ENCODE measurements at regions not wholly inside any gene's neighbourhood (a gene's known extent, or its start where the extent isn't known, plus 50 kb on each side); places are given as distances from the start of the nearest gene placed in this dataset.

DNA sequence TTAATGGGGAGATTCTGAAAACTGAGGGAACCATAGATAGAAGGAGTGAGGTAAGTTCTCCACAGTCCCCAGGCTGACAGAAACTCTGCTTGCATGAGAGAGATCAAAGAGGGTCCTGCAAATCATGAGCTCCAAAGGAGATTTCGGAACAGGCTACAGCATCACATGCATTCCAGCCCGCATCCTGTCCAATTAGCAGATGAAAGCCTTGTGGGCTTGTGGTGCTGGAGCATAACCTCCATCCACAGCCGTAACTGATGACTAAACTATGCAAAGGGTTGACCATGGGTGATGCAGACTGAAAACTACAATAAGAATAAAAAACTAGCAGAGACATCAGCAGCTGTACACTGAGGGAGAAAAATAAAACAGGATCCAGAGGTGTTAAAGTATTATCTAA is 654.5 kb downstream of the TLL1 start:
- DNase-seq (ENCODE audit: low read depth in 1 of 2, low spot score in 2 of 2) (no peak), FAIRE-seq (no peak)
- Histone ChIP-seq H3K27me3 (replicated peaks in 1 of 4; ENCODE audit: control insufficient read depth in 3 of 4, extremely low read depth in 1 of 4, insufficient read depth in 3 of 4, low read length in 3 of 4) (no peaks in the 10 kb centered on the region), H3K56ac (replicated peaks; ENCODE audit: insufficient read length, low read depth, low read length) (no peak overlapping the region), H3K4ac (replicated peaks; ENCODE audit: insufficient read length, low read depth, low read length) (peak overlapping the region; percentile 36), H3K9ac (replicated peaks in 1 of 4; ENCODE audit: extremely low read depth in 1 of 4, low read depth in 3 of 4, low read length in 3 of 4) (no peak overlapping the region), H2BK20ac (ENCODE audit: low read length) (no peak overlapping the region; the same call in 1 of the 2 replicates), H3K9me3 (ENCODE audit: insufficient read depth in 2 of 2, low read depth in 1 of 2, low read length in 1 of 2) (no peaks in the 10 kb centered on the region), H3K36me3 (ENCODE audit: control insufficient read depth in 2 of 4, insufficient read depth in 4 of 4, low read length in 3 of 4) (no peaks in the 10 kb centered on the region), H4K5ac (ENCODE audit: insufficient read length, low read depth, low read length) (no peak overlapping the region), H4K20me1 (replicated peaks in 1 of 2; ENCODE audit: control insufficient read depth in 1 of 2, insufficient read depth in 2 of 2, low read length in 2 of 2) (no peaks in the 10 kb centered on the region), H3K79me1 (ENCODE audit: low read depth, low read length) (no peaks in the 10 kb centered on the region), H2BK15ac (ENCODE audit: low read length) (no peak overlapping the region), H3K4me1 (replicated peaks in 1 of 4; ENCODE audit: control insufficient read depth in 3 of 4, insufficient read depth in 4 of 4, low read length in 3 of 4) (peaks cover 0 to 7% (median 1%) of the 10 kb centered on the region in 4 experiments; a peak in 1 of 7 replicates), H2BK12ac (ENCODE audit: low read depth, low read length) (no peak overlapping the region), H3K14ac (ENCODE audit: insufficient read length) (no peak overlapping the region), H3K23me2 (ENCODE audit: low read depth, low read length) (no peaks in the 10 kb centered on the region), H4K91ac (replicated peaks; ENCODE audit: insufficient read length, low read length) (no peak overlapping the region), H3K18ac (ENCODE audit: extremely low read depth, low read length) (0 out of 2 replicates have a peak overlapping the region, but pooled peaks have one; percentile 14), H3K4me3 (ENCODE audit: extremely low read depth in 1 of 4, insufficient read depth in 2 of 4, low read depth in 3 of 4, low read length in 4 of 4) (no peak overlapping the region), H2AK5ac (ENCODE audit: low read depth, low read length) (no peak overlapping the region), H3K27ac (ENCODE audit: low read depth, low read length) (no peak overlapping the region), H2BK120ac (replicated peaks; ENCODE audit: low read depth, low read length) (no peak overlapping the region), H3K4me2 (ENCODE audit: insufficient read depth in 1 of 2, low read depth in 2 of 2, low read length in 2 of 2) (no peak overlapping the region), H3K23ac (ENCODE audit: insufficient read length) (no peak overlapping the region), H4K8ac (ENCODE audit: extremely low read depth, insufficient read depth, low read length) (no peak overlapping the region), H2BK5ac (ENCODE audit: low read depth, low read length) (peak overlapping the region; percentile 57; the same call in 1 of the 2 replicates), H3K79me2 (ENCODE audit: control insufficient read depth in 1 of 2, insufficient read depth in 2 of 2, low read length in 2 of 2) (no peaks in the 10 kb centered on the region), H2AFZ (ENCODE audit: low read length) (no peak overlapping the region; the same call in 1 of the 2 replicates)
- TF ChIP-seq KDM1A (IDR thresholded peaks at IDR 0.05; ENCODE audit: borderline replicate concordance, low read length) (no peak), SUZ12 (IDR thresholded peaks at IDR 0.05; ENCODE audit: low read length) (no peak), RNF2 (IDR thresholded peaks at IDR 0.05; ENCODE audit: borderline replicate concordance, low read depth, low read length, missing control alignments, poor library complexity, severe bottlenecking) (no peak), GABPA (IDR thresholded peaks at IDR 0.05; ENCODE audit: borderline replicate concordance, insufficient read depth, low read length) (no peak), ASH2L (IDR thresholded peaks at IDR 0.05; ENCODE audit: low read length) (no peak), NRF1 (IDR thresholded peaks at IDR 0.05; ENCODE audit: low read depth, low read length) (no peak), BACH1 (IDR thresholded peaks at IDR 0.05; ENCODE audit: low read length) (no peak), SP2 (IDR thresholded peaks at IDR 0.05; ENCODE audit: low read length) (no peak), TEAD4 (IDR thresholded peaks at IDR 0.05; ENCODE audit: low read depth, low read length) (no peak), RFX5 (IDR thresholded peaks at IDR 0.05; ENCODE audit: borderline replicate concordance, low read depth, low read length) (no peak), SP4 (IDR thresholded peaks at IDR 0.05; ENCODE audit: low read length) (no peak), MAFK (IDR thresholded peaks at IDR 0.05; ENCODE audit: low read depth, low read length) (no peak), CHD2 (IDR thresholded peaks at IDR 0.05; ENCODE audit: low read length) (no peak), SIX5 (IDR thresholded peaks at IDR 0.05; ENCODE audit: low read depth, low read length) (no peak), EGR1 (IDR thresholded peaks at IDR 0.05; ENCODE audit: borderline replicate concordance, low read depth, low read length) (no peak)
- POLR2A ChIA-PET (ENCODE audit: partially characterized antibody) = no interaction called here
- 81% methylated on average over 3 of the region's 3 CpGs; no CpG with 5 or more reads in 1 of the 2 experiments for whole genome bisulfite sequencing, 2 experiments (ENCODE audit: extremely low coverage in 1 of 2, insufficient coverage in 1 of 2, insufficient read length in 1 of 2, insufficient replicate concordance in 2 of 2, low coverage in 1 of 2, low lambda C conversion rate in 2 of 2, missing lambda C conversion rate in 1 of 2)
- CTCF ChIA-PET (ENCODE audit: partially characterized antibody) = interaction anchor here (1.1 kb wide), 1 partner anchor 66 kb away, joined by 5 read pairs; no protein-coding TSS in a partner anchor
